Activated CD4-positive, alpha-beta T cell treated with anti-CD3 and anti-CD28 coated beads, Interleukin-2, Interleukin-4, amounts not matched to agents 100 ng/mL and 50 ng/mL, durations not matched to agents 16 hours and 8 hours (primary cell): ENCODE measurements at regions not wholly inside any gene's neighbourhood (a gene's known extent, or its start where the extent isn't known, plus 50 kb on each side); places are given as distances from the start of the nearest gene placed in this dataset.
A peak's percentile ranks its signal among the peaks of the same experiment; 100 is the strongest.

Experiments used
- DNase-seq: peaks from one replicate; pipeline ENCODE4 v3.0.0-alpha.2; 2020; ENCODE audit warnings: low spot score

DNA sequence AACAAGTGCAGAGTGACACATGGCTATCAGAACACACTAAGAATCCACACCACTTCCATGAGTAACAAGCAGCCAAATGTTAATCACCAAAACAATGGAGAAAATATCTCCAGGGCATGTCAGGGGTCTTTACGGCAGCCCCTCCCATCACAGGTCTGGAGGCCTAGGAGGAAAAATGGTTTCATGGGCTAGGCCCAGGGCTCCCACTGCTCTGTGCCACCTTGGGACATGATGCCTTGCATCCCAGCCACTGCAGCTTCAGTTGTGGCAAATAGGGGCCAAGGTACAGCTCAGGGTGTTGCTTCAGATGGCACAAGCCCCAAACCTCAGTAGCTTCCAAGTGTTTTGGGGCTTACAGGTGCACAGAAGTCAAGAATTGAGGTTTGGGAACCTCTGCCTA lies 66.6 kb downstream of the NEURL3 start:
- no peak for DNase-seq

GRCh38 chr2:96437512-96437911 lies 67.6 kb downstream of the NEURL3 start:
- no peak for DNase-seq

GRCh38 chr2:96436961-96437360 lies 68.2 kb downstream of the NEURL3 start:
- no peak for DNase-seq

GRCh38 chr2:96436416-96436815 lies 68.7 kb downstream of the NEURL3 start:
- DNase-seq: no peak

DNA sequence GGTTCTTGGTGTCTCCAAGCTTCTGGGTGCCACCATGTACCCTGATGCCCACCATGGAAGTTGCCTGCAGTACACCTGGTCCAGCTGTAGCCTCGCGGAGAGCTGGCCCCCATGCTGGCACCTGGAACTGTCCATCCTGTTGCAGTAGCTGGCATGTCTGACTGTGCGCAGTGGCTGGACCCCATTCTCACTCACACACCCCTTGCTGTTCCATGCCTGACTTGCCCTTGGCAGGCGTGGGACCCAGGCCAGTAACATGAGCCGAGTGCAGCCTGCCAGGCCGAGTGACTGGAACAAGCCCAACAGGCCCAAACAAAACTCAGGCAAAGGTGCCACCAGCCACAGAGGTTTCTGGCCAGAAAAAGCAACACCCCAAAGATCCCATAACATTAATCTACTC lies 73.8 kb downstream of the NEURL3 start:
- no peak for DNase-seq

- no peak for DNase-seq
Measured at GRCh38 chr2:96430394-96430988, 74.7 kb downstream of the NEURL3 start.

GRCh38 chr2:96427917-96428316 lies 77.2 kb downstream of the NEURL3 start:
- peak; percentile 68 for DNase-seq

DNA sequence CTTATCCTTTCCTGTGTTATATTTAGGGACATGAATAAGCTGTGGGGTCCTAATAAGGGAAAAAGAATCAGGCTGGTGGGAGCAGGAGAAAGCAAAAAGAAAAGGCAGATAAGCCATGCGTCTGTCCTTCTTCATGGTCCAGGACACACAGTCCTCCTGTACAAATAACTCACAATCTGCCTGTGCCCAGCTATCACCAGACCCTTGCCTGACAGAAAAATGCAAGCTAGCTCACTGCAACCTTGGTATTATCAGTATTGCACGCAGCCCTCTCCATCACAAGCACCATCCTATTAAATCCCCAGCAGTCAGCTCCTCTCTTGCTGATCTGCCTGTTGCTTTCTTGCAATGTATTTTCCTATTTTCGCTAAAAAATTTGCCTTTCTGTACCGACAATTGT lies 78.0 kb downstream of the NEURL3 start:
- DNase-seq: no peak

GRCh38 chr2:96423828-96424227 lies 81.3 kb downstream of the NEURL3 start:
- no peak for DNase-seq
